ENCODE measurements at regions not wholly inside any gene's neighbourhood (a gene's known extent, or its start where the extent isn't known, plus 50 kb on each side); places are given as distances from the start of the nearest gene placed in this dataset.
A peak's percentile ranks its signal among the peaks of the same experiment; 100 is the strongest.

DNA sequence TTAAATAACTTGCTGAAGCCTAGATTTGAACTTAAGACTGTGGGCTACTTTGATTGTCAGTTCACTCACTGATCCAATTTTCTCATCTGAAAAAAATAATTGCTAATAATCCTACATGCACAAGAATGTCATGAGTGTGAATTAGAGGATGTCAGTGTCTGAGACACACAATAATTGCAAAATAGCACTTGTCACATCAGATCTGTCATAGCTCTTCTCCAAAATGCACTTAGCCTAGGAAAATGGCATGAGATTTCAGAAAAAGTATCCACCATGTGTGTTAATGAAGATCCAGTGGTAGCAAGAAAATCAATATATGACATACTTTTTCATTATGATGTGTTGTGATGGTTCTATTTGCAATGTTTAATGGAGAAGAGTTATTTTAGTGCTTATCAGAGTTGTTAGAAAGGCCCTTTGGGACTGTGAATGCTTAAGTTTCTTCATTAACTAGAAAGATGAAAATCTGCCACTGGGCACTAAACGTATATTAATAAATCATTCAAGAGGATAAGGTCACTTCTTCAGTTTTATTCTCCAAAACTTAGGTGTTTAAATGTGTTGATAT is 786.2 kb downstream of the C6orf118 start:
- H3K9me3 ChIP-seq (ENCODE audit: low read length): peaks cover 9% of the 10 kb centered on the region
- no peaks in the 10 kb centered on the region for H3K27me3 ChIP-seq (ENCODE audit: insufficient read depth, low read depth, low read length)
- no peak overlapping the region for H3K4me2 ChIP-seq (ENCODE audit: low read length)
- no peak overlapping the region for H3K9ac ChIP-seq (ENCODE audit: low read length)
- no peaks in the 10 kb centered on the region for H3F3A ChIP-seq (ENCODE audit: insufficient read depth, low read length, poor library complexity, severe bottlenecking)
- H3K27ac ChIP-seq (ENCODE audit: low read length): no peak overlapping the region
- no peaks in the 10 kb centered on the region for H3K9me2 ChIP-seq (ENCODE audit: insufficient read depth, low read length)
- no peaks in the 10 kb centered on the region for H3K79me2 ChIP-seq (replicated peaks; ENCODE audit: insufficient read depth, low read length)
- H3K36me3 ChIP-seq (ENCODE audit: insufficient read depth, low read length): no peaks in the 10 kb centered on the region
- no peak overlapping the region for H2AFZ ChIP-seq (ENCODE audit: low read depth, low read length)
- no peaks in the 10 kb centered on the region for H4K20me1 ChIP-seq (ENCODE audit: insufficient read depth)
- TF ChIP-seq EP300 (conservative IDR thresholded peaks at IDR 0.05; ENCODE audit: poor library complexity, severe bottlenecking): peak; percentile 91
- no peak for TF ChIP-seq RAD21 (conservative IDR thresholded peaks at IDR 0.05)
- TF ChIP-seq POLR2AphosphoS5 (IDR thresholded peaks at IDR 0.05): peak; percentile 88
- no peak overlapping the region for H3K4me3 ChIP-seq (ENCODE audit: low read length)

DNA sequence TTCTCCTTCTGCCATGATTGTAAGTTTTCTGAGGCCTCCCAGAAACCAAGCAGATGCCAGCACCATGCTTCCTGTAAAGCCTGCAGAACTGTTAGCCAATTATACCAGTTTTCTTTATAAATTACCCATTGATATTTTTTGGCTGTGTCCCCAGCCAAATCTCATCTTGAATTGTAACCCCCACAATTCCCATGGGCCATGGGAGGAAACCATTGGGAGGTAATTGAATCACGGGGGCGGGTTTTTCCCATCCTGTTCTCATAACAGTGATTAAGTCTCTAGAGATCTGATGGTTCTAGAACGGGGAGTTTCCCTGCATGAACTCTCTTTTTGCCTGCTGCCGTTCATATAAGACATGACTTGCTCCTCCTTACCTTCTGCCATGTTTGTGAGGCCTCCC is 788.5 kb downstream of the C6orf118 start:
- Histone ChIP-seq H3K4me3 (ENCODE audit: low read length) (no peak overlapping the region), H3K27ac (ENCODE audit: low read length) (no peak overlapping the region), H3K4me2 (ENCODE audit: low read length) (no peak overlapping the region), H2AFZ (ENCODE audit: low read depth, low read length) (no peak overlapping the region), H3K79me2 (replicated peaks; ENCODE audit: insufficient read depth, low read length) (no peaks in the 10 kb centered on the region), H3K36me3 (ENCODE audit: insufficient read depth, low read length) (no peaks in the 10 kb centered on the region), H3K27me3 (ENCODE audit: insufficient read depth, low read depth, low read length) (no peaks in the 10 kb centered on the region), H3K9ac (ENCODE audit: low read length) (no peak overlapping the region), H3F3A (ENCODE audit: insufficient read depth, low read length, poor library complexity, severe bottlenecking) (no peaks in the 10 kb centered on the region), H4K20me1 (ENCODE audit: insufficient read depth) (no peaks in the 10 kb centered on the region), H3K9me3 (ENCODE audit: low read length) (peaks cover 4% of the 10 kb centered on the region), H3K9me2 (ENCODE audit: insufficient read depth, low read length) (no peaks in the 10 kb centered on the region)
- no peak for TF ChIP-seq SMC3 (conservative IDR thresholded peaks at IDR 0.05; ENCODE audit: poor library complexity)
- TF ChIP-seq RAD21 (conservative IDR thresholded peaks at IDR 0.05): no peak
- TF ChIP-seq EP300 (conservative IDR thresholded peaks at IDR 0.05; ENCODE audit: poor library complexity, severe bottlenecking): no peak
- TF ChIP-seq TAF1 (IDR thresholded peaks at IDR 0.05; ENCODE audit: low read depth): no peak
- no peak for TF ChIP-seq EZH2 (IDR thresholded peaks at IDR 0.05; ENCODE audit: borderline replicate concordance, insufficient read depth, low read length, poor library complexity, severe bottlenecking)
- TF ChIP-seq, protein P1, sequence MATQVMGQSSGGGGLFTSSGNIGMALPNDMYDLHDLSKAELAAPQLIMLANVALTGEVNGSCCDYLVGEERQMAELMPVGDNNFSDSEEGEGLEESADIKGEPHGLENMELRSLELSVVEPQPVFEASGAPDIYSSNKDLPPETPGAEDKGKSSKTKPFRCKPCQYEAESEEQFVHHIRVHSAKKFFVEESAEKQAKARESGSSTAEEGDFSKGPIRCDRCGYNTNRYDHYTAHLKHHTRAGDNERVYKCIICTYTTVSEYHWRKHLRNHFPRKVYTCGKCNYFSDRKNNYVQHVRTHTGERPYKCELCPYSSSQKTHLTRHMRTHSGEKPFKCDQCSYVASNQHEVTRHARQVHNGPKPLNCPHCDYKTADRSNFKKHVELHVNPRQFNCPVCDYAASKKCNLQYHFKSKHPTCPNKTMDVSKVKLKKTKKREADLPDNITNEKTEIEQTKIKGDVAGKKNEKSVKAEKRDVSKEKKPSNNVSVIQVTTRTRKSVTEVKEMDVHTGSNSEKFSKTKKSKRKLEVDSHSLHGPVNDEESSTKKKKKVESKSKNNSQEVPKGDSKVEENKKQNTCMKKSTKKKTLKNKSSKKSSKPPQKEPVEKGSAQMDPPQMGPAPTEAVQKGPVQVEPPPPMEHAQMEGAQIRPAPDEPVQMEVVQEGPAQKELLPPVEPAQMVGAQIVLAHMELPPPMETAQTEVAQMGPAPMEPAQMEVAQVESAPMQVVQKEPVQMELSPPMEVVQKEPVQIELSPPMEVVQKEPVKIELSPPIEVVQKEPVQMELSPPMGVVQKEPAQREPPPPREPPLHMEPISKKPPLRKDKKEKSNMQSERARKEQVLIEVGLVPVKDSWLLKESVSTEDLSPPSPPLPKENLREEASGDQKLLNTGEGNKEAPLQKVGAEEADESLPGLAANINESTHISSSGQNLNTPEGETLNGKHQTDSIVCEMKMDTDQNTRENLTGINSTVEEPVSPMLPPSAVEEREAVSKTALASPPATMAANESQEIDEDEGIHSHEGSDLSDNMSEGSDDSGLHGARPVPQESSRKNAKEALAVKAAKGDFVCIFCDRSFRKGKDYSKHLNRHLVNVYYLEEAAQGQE (IDR thresholded peaks at IDR 0.05; ENCODE audit: borderline replicate concordance): no peak
- TF ChIP-seq MXI1 (conservative IDR thresholded peaks at IDR 0.05; ENCODE audit: poor library complexity, severe bottlenecking): no peak
- TF ChIP-seq POLR2AphosphoS5 (IDR thresholded peaks at IDR 0.05): no peak
- TF ChIP-seq, protein P2, sequence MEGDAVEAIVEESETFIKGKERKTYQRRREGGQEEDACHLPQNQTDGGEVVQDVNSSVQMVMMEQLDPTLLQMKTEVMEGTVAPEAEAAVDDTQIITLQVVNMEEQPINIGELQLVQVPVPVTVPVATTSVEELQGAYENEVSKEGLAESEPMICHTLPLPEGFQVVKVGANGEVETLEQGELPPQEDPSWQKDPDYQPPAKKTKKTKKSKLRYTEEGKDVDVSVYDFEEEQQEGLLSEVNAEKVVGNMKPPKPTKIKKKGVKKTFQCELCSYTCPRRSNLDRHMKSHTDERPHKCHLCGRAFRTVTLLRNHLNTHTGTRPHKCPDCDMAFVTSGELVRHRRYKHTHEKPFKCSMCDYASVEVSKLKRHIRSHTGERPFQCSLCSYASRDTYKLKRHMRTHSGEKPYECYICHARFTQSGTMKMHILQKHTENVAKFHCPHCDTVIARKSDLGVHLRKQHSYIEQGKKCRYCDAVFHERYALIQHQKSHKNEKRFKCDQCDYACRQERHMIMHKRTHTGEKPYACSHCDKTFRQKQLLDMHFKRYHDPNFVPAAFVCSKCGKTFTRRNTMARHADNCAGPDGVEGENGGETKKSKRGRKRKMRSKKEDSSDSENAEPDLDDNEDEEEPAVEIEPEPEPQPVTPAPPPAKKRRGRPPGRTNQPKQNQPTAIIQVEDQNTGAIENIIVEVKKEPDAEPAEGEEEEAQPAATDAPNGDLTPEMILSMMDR (IDR thresholded peaks at IDR 0.05; ENCODE audit: poor library complexity, severe bottlenecking): no peak

All from neural cell (in vitro differentiated cells).